Keratinocyte (primary cell): ENCODE measurements at regions not wholly inside any gene's neighbourhood (a gene's known extent, or its start where the extent isn't known, plus 50 kb on each side); places are given as distances from the start of the nearest gene placed in this dataset.

ENCODE experiments used
- DNase-seq: peaks from one replicate; pipeline ENCODE4 v3.0.0-alpha.2; 2011; ENCODE audit warnings: low read depth, missing footprints, low spot score
- FAIRE-seq: peaks from 2 replicates; lab custom pipeline; 2011; peaks lifted over from hg19 to GRCh38; lab: Jason Lieb, UNC
- H2AFZ ChIP-seq: 2 replicates; pipeline ENCODE4 v1.6.0; 2012; ENCODE audit warnings: low read length, control low read depth, inconsistent platforms; ENCODE audit not compliant: control insufficient read depth
- H3K27ac ChIP-seq: 2 replicates; pipeline ENCODE4 v1.5.1; 2011; ENCODE audit warnings: low read length; ENCODE audit not compliant: control insufficient read depth, insufficient read depth
- H3K27me3 ChIP-seq: 3 replicates; pipeline ENCODE4 v1.6.0; 2011; ENCODE audit warnings: low read length; ENCODE audit not compliant: control insufficient read depth, insufficient read depth; ENCODE audit errors: extremely low read depth
- H3K36me3 ChIP-seq, 2 experiments: 2 replicates in 1 of 2; 3 replicates in 1 of 2; pipeline ENCODE4 v1.5.1; 2011; ENCODE audit warnings: low read length in 2 of 2, mild to moderate bottlenecking in 1 of 2; ENCODE audit not compliant: control insufficient read depth in 2 of 2, insufficient read depth in 2 of 2; ENCODE audit errors: extremely low read depth in 1 of 2
- H3K4me1 ChIP-seq: 3 replicates; pipeline ENCODE4 v1.5.1; 2011; ENCODE audit warnings: low read length; ENCODE audit not compliant: control insufficient read depth, insufficient read depth; ENCODE audit errors: extremely low read depth
- H3K4me2 ChIP-seq: 3 replicates; pipeline ENCODE4 v1.6.0; 2011; ENCODE audit warnings: low read depth, low read length; ENCODE audit not compliant: control insufficient read depth, insufficient read depth; ENCODE audit errors: extremely low read depth
- H3K4me3 ChIP-seq, 3 experiments: fragments of 200-600 bp in 1 of 3; sonication (generic) in 1 of 3; 2 replicates in 2 of 3; 3 replicates in 1 of 3; pipeline ENCODE4 v1.5.1; 2011 to 2016; ENCODE audit warnings: low read length in 3 of 3, mild to moderate bottlenecking in 3 of 3, control low read depth in 2 of 3, inconsistent platforms in 1 of 3, low read depth in 1 of 3, mixed read lengths in 1 of 3, mixed run types in 1 of 3, moderate library complexity in 1 of 3; ENCODE audit not compliant: control insufficient read depth in 2 of 3, insufficient read depth in 2 of 3; ENCODE audit errors: extremely low read depth in 1 of 3
- H3K79me2 ChIP-seq: 2 replicates; pipeline ENCODE4 v1.6.0; 2012; ENCODE audit warnings: low read length; ENCODE audit not compliant: control insufficient read depth, insufficient read depth
- H3K9ac ChIP-seq: 3 replicates; pipeline ENCODE4 v1.6.0; 2011; ENCODE audit warnings: low read length; ENCODE audit not compliant: control insufficient read depth, insufficient read depth; ENCODE audit errors: extremely low read depth
- H3K9me1 ChIP-seq: 3 replicates; pipeline ENCODE4 v1.6.0; 2011; ENCODE audit warnings: low read length; ENCODE audit not compliant: control insufficient read depth, insufficient read depth; ENCODE audit errors: extremely low read depth
- H3K9me3 ChIP-seq: 2 replicates; pipeline ENCODE4 v1.5.1; 2012; ENCODE audit warnings: low read depth, low read length; ENCODE audit not compliant: control insufficient read depth
- H4K20me1 ChIP-seq: 3 replicates; pipeline ENCODE4 v1.6.0; 2011; ENCODE audit warnings: low read length; ENCODE audit not compliant: control insufficient read depth, insufficient read depth; ENCODE audit errors: extremely low read depth
- CTCF ChIP-seq, 3 experiments: IDR thresholded peaks in 1 of 3; conservative IDR thresholded peaks in 1 of 3; optimal IDR thresholded peaks in 1 of 3; 2 replicates in 2 of 3; 3 replicates in 1 of 3; pipeline versions ENCODE3 to v1.5.1; 2011; ENCODE audit warnings: low read length in 3 of 3, mild to moderate bottlenecking in 3 of 3, moderate library complexity in 2 of 3, control low read depth in 1 of 3, inconsistent platforms in 1 of 3; ENCODE audit not compliant: insufficient read depth in 2 of 3; ENCODE audit errors: extremely low read depth in 1 of 3
- EZH2 ChIP-seq: IDR thresholded peaks from one replicate; pipeline ENCODE4 v1.6.1; 2012; ENCODE audit warnings: inconsistent platforms, mild to moderate bottlenecking, low read length, moderate library complexity
- dilution Hi-C: fragments of 300-500 bp; cut with MboI; formaldehyde crosslinking; loops from one replicate; pipeline ENCODE4 v1.7.0; 2020; ENCODE audit warnings: low sequenced_read_pairs; ENCODE audit not compliant: extremely low pct_ligation_motif_present

GRCh38 chr1:229122606-229123005, 148.3 kb upstream of the RAB4A start:
- FAIRE-seq = no peak
- Histone ChIP-seq H3K79me2 (no peaks in the 10 kb centered on the region), H2AFZ (no peak overlapping the region), H3K4me2 (no peak overlapping the region), H3K4me1 (no peaks in the 10 kb centered on the region), H3K27ac (no peak overlapping the region), H3K9me1 (no peaks in the 10 kb centered on the region), H3K9me3 (no peaks in the 10 kb centered on the region), H3K27me3 (no peaks in the 10 kb centered on the region), H3K9ac (no peak overlapping the region), H4K20me1 (no peaks in the 10 kb centered on the region), H3K36me3 (no peaks in the 10 kb centered on the region), H3K4me3 (no peak overlapping the region)
- no peak for DNase-seq
- no peak for TF ChIP-seq EZH2
- TF ChIP-seq CTCF (optimal IDR thresholded peaks at IDR 0.05 in 1 of 3, IDR thresholded peaks at IDR 0.05 in 1 of 3, conservative IDR thresholded peaks at IDR 0.05 in 1 of 3; ENCODE audit: extremely low read depth in 1 of 3, insufficient read depth in 2 of 3, low read length in 3 of 3) = no peak
- dilution Hi-C loops = no loop called here

- no peak overlapping the region for H3K4me2 ChIP-seq
- no peak overlapping the region for H2AFZ ChIP-seq
- peaks cover under 1% of the 10 kb centered on the region for H3K27me3 ChIP-seq
- no peak overlapping the region for H3K4me3 ChIP-seq
- no peaks in the 10 kb centered on the region for H3K79me2 ChIP-seq
- no peaks in the 10 kb centered on the region for H3K36me3 ChIP-seq
- H3K9ac ChIP-seq = no peak overlapping the region
- dilution Hi-C loops = no loop called here
- TF ChIP-seq CTCF (optimal IDR thresholded peaks at IDR 0.05 in 1 of 3, IDR thresholded peaks at IDR 0.05 in 1 of 3, conservative IDR thresholded peaks at IDR 0.05 in 1 of 3; ENCODE audit: extremely low read depth in 1 of 3, insufficient read depth in 2 of 3, low read length in 3 of 3) (no peak), EZH2 (no peak)
- FAIRE-seq = no peak
- no peaks in the 10 kb centered on the region for H3K9me1 ChIP-seq
- no peaks in the 10 kb centered on the region for H3K9me3 ChIP-seq
- no peak overlapping the region for H3K27ac ChIP-seq
- DNase-seq = no peak
- H3K4me1 ChIP-seq = no peaks in the 10 kb centered on the region
- no peaks in the 10 kb centered on the region for H4K20me1 ChIP-seq
Measured at GRCh38 chr1:229124116-229124515, 146.8 kb upstream of the RAB4A start.
